Right lobe of liver (tissue), 4 donors: ENCODE measurements at regions not wholly inside any gene's neighbourhood (a gene's known extent, or its start where the extent isn't known, plus 50 kb on each side); places are given as distances from the start of the nearest gene placed in this dataset.

Experiments
- POLR2A ChIP-seq: fragments of 450-650 bp; IDR thresholded peaks from one replicate; pipeline ENCODE4 v1.6.1; 2017; ENCODE audit warnings: antibody characterized with exemption, mild to moderate bottlenecking
- TF ChIP-seq, protein P1 (sequence below), 4 donors: fragments of 200-600 bp in 3 of 4; fragments of 450-650 bp in 1 of 4; IDR thresholded peaks; one replicate each; pipeline versions ENCODE4 v1.5.1 to v1.8.0; 2016 to 2022; ENCODE audit warnings: antibody characterized with exemption in 4 of 4, mild to moderate bottlenecking in 2 of 4
- donor health status: DM: no; HTN: no; CAD: no.
- donor health status: DM: no; HTN: no; CAD: no.
- donor health status: DM: no; HTN: yes; CAD: no.

GRCh38 chr9:81513059-81513458 is 176.3 kb downstream of the TLE1 start:
- no peak for TF ChIP-seq POLR2A
- TF ChIP-seq, protein P1, sequence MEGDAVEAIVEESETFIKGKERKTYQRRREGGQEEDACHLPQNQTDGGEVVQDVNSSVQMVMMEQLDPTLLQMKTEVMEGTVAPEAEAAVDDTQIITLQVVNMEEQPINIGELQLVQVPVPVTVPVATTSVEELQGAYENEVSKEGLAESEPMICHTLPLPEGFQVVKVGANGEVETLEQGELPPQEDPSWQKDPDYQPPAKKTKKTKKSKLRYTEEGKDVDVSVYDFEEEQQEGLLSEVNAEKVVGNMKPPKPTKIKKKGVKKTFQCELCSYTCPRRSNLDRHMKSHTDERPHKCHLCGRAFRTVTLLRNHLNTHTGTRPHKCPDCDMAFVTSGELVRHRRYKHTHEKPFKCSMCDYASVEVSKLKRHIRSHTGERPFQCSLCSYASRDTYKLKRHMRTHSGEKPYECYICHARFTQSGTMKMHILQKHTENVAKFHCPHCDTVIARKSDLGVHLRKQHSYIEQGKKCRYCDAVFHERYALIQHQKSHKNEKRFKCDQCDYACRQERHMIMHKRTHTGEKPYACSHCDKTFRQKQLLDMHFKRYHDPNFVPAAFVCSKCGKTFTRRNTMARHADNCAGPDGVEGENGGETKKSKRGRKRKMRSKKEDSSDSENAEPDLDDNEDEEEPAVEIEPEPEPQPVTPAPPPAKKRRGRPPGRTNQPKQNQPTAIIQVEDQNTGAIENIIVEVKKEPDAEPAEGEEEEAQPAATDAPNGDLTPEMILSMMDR (IDR thresholded peaks at IDR 0.05), result no peak
